ENCODE measurements at regions not wholly inside any gene's neighbourhood (a gene's known extent, or its start where the extent isn't known, plus 50 kb on each side); places are given as distances from the start of the nearest gene placed in this dataset.

DNA sequence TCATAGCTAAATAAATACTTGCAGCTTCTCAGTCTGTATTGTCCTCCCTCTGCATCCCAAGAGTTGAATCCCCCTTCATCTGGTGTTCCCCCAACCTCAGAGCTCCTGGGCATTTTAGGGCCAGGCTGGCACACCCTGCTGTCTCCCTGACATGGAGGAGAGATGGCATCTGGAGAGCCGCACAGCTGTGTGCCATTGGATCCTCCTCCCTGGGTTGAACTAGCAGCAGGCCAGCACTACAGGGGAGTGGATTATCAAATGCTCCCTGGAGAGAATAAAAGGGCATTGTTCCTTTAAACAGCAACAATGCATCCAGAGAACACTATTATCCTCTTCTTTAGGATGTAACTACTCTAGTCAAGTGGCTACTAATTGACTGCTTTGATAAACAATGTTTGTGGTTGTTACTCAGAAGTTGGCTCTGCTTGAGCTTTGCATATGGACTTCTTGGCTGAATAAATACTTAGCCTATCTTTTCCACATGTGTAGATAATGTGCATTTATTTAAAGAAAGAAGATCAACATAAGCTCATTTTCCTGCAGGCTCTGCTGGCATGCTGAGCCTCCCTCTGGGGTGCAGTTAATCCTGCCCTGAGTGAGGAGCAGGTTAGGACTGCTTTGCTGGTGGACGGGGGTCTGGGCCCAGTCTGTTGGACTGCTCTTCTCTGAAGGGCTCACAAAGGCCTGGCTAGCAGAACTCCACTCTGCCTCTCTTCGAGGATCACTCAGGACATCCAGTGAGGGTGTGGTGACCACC lies 897.2 kb downstream of the TBC1D22A start:
- TF ChIP-seq ZFX (IDR thresholded peaks at IDR 0.05; ENCODE audit: borderline replicate concordance) = no peak
- TF ChIP-seq, protein P1, sequence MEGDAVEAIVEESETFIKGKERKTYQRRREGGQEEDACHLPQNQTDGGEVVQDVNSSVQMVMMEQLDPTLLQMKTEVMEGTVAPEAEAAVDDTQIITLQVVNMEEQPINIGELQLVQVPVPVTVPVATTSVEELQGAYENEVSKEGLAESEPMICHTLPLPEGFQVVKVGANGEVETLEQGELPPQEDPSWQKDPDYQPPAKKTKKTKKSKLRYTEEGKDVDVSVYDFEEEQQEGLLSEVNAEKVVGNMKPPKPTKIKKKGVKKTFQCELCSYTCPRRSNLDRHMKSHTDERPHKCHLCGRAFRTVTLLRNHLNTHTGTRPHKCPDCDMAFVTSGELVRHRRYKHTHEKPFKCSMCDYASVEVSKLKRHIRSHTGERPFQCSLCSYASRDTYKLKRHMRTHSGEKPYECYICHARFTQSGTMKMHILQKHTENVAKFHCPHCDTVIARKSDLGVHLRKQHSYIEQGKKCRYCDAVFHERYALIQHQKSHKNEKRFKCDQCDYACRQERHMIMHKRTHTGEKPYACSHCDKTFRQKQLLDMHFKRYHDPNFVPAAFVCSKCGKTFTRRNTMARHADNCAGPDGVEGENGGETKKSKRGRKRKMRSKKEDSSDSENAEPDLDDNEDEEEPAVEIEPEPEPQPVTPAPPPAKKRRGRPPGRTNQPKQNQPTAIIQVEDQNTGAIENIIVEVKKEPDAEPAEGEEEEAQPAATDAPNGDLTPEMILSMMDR (IDR thresholded peaks at IDR 0.05) = no peak
- no peak overlapping the region for H3K27ac ChIP-seq

DNA sequence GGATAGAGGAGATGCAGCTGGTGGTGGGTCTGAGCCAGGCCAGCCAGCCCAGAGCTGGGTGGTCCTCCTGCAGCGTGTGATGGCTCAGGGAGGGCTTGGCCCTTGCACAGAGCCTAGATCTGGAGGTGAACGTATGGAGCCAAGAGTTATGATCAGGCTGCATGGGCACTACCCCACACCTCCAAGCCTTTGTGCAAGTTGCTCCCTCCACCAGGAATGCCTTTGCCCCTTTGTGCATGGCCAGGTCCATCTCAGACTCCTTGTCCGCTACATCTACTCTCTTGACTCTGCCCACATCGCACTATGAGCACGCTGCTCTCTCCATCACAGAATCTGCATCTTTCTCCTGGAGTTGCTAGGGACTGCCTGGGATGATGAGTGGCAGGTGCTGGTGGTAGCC lies 895.7 kb downstream of the TBC1D22A start:
- TF ChIP-seq ZFX (IDR thresholded peaks at IDR 0.05; ENCODE audit: borderline replicate concordance) = no peak
- TF ChIP-seq, protein P1 (IDR thresholded peaks at IDR 0.05) = no peak
- no peak overlapping the region for H3K27ac ChIP-seq

DNA sequence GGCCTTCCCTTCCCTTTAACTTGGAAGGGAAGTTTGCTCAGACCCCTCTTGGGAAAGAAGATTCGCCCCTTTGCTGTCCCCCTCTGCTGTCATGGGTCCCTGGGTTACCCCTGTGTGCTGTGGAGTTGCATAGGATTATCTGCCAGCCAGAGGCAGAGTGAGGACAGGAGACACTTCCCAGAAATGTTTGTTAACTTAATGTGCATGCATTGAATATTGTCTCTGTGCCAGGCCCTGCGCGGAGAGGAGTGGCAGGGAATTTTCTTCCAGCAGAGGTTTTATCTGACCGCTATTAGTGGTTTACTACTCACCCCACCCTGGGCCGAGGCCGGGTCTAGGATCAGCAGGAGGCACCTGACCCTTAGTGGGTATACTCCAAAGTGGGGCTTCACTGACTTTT lies 894.8 kb downstream of the TBC1D22A start:
- H3K27ac ChIP-seq = no peak overlapping the region
- TF ChIP-seq, protein P1 (IDR thresholded peaks at IDR 0.05) = no peak
- no peak for TF ChIP-seq ZFX (IDR thresholded peaks at IDR 0.05; ENCODE audit: borderline replicate concordance)

DNA sequence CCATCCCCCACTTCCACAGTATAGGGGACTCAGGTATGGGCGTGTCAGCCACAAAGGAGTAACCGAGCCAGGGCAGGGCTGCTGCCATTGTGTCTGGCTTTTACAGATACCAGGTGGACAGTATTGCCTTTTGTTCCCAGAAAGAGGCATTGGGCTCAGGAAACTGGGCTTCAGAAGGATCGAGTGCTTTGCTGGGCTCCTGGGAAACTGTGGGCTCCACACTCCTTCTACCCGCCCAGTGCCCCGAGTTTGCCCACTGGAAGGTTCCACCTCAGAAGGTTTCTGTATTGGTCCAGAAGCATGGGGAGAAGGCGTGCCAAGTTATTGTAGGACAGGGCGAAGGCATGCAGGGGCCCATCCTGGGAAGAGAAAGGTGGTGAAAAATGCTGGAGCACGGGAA lies 894.4 kb downstream of the TBC1D22A start:
- TF ChIP-seq ZFX (IDR thresholded peaks at IDR 0.05; ENCODE audit: borderline replicate concordance) = no peak
- TF ChIP-seq, protein P1 (IDR thresholded peaks at IDR 0.05) = no peak
- H3K27ac ChIP-seq = no peak overlapping the region

DNA sequence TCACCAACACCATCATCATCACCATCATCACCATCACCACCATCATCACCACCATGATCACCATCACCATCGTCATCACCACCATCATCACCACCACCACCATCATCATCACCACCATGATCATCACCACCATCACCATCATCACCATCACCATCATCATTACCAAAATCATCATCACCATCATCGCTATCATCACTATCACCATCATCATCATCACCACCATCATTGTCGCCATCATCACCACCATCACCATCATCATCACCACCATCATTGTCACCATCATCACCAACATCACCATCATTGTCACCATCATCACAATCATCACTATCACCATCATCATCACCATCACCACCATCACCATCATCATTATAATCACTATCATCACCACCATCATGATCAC lies 893.5 kb downstream of the TBC1D22A start:
- no peak overlapping the region for H3K27ac ChIP-seq
- TF ChIP-seq ZFX (IDR thresholded peaks at IDR 0.05; ENCODE audit: borderline replicate concordance) = no peak
- TF ChIP-seq, protein P1 (IDR thresholded peaks at IDR 0.05) = no peak

DNA sequence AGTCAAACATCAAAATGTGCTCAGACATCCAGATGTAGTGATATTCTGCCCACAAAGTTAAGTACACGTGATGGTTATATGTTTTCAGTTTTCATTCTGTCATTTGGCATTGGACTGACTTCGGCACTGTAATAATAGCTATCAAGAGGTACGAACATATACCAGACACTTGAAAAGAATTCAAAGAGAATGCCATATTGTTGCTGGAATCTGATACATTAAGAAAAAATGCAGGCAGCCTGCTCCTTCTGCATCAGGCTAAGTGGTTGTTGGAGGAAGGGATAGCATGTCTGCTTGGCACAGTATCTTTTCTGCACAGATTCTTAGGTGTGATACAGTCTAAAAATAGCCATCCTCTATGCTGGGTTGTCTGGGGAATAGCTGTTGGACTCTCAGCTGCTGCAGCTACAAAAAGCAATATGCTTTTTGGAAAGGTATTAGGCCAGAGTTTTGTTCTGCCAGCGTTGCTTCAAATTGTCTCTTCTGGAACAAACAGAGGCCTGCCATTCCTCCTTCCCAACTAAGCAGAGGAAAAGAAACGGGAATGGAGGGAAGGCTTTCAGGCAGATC lies 892.6 kb downstream of the TBC1D22A start:
- no peak overlapping the region for H3K27ac ChIP-seq
- TF ChIP-seq, protein P1 (IDR thresholded peaks at IDR 0.05) = no peak
- TF ChIP-seq ZFX (IDR thresholded peaks at IDR 0.05; ENCODE audit: borderline replicate concordance) = no peak

DNA sequence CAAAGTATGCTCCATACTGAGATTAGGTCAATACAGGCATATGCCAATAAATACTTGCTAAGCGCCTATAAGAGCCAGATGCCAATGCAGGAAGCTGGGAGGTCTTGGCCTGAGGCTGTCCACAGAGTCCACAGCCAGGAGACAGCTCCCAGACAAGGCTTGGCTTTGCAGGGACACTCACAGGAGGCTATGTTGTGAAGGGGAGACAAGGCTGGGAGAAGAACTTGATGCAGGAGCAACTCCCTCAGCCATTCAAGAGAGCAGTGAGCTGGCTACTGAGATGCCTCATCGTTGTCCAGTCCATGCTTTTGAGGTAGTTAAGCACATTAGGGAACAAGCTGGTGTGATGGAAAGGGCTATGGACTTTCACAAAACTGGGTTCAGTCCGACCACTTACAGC lies 891.5 kb downstream of the TBC1D22A start:
- TF ChIP-seq, protein P1 (IDR thresholded peaks at IDR 0.05) = no peak
- TF ChIP-seq ZFX (IDR thresholded peaks at IDR 0.05; ENCODE audit: borderline replicate concordance) = no peak
- H3K27ac ChIP-seq = no peak overlapping the region
